ENCODE measurements at regions not wholly inside any gene's neighbourhood (a gene's known extent, or its start where the extent isn't known, plus 50 kb on each side); places are given as distances from the start of the nearest gene placed in this dataset.

GRCh38 chr11:115653926-115654325 is 149.7 kb upstream of the CADM1 start:
- ChIA-PET CTCF (no interaction called here), POLR2A (no interaction called here)
- no peaks in the 10 kb centered on the region for H3K9me3 ChIP-seq
- no peak for TF ChIP-seq TAF1 (IDR thresholded peaks at IDR 0.05; ENCODE audit: borderline replicate concordance, low read depth, low read length)
- TF ChIP-seq ELF1 (IDR thresholded peaks at IDR 0.05), result no peak
- TF ChIP-seq RAD21 (IDR thresholded peaks at IDR 0.05; ENCODE audit: low read length), result no peak
- no peak for TF ChIP-seq EZH2phosphoT487 (IDR thresholded peaks at IDR 0.05; ENCODE audit: borderline replicate concordance, low read depth)
- TF ChIP-seq SMC3 (IDR thresholded peaks at IDR 0.05; ENCODE audit: low read depth, low read length), result no peak
- TF ChIP-seq NFIC (IDR thresholded peaks at IDR 0.05; ENCODE audit: borderline replicate concordance), result no peak
- TF ChIP-seq FOXJ3 (CRISPR knock-in tag; IDR thresholded peaks at IDR 0.05), result no peak
- TF ChIP-seq JUND (IDR thresholded peaks at IDR 0.05), result no peak
- no peak for TF ChIP-seq MAX (IDR thresholded peaks at IDR 0.05; ENCODE audit: low read depth)
- no peak for TF ChIP-seq EP300 (IDR thresholded peaks at IDR 0.05; ENCODE audit: borderline replicate concordance in 1 of 2, low read depth in 1 of 2, low read length in 1 of 2)
- H4K20me1 ChIP-seq (ENCODE audit: insufficient read depth), result no peaks in the 10 kb centered on the region
- no peaks in the 10 kb centered on the region for H3F3A ChIP-seq (replicated peaks; ENCODE audit: insufficient read depth)
- 76% methylated on average over 13 of the region's 13 CpGs for WGBS (ENCODE audit: low lambda C conversion rate)
- no peak overlapping the region for H3K4me2 ChIP-seq
- H3K9ac ChIP-seq, result no peak overlapping the region
- no peak for DNase-seq
- H3K9me2 ChIP-seq, result no peaks in the 10 kb centered on the region
- no peaks in the 10 kb centered on the region for H3K27me3 ChIP-seq (ENCODE audit: insufficient read depth)
- H3K27ac ChIP-seq (ENCODE audit: low read depth in 2 of 2, low read length in 1 of 2), result no peak overlapping the region
- peaks cover 0 to 6% of the 10 kb centered on the region in 2 experiments; a peak in 2 of 4 replicates for H3K4me1 ChIP-seq (ENCODE audit: control insufficient read depth in 1 of 2, insufficient read depth in 2 of 2, low read depth in 1 of 2, low read length in 1 of 2)
- H2AFZ ChIP-seq (ENCODE audit: low read depth), result no peak overlapping the region
- no peaks in the 10 kb centered on the region for H3K36me3 ChIP-seq (replicated peaks in 1 of 2; ENCODE audit: control insufficient read depth in 1 of 2, insufficient read depth in 2 of 2, low read length in 1 of 2)
- H3K4me3 ChIP-seq (ENCODE audit: low read depth in 2 of 2, low read length in 1 of 2), result no peak overlapping the region
- no peaks in the 10 kb centered on the region for H3K79me2 ChIP-seq (ENCODE audit: insufficient read depth)

GRCh38 chr11:115653076-115653475 is 148.9 kb upstream of the CADM1 start:
- POLR2A ChIA-PET, result no interaction called here
- CTCF ChIA-PET, result interaction anchor here (1.2 kb wide), 1 partner anchor 9 kb away, joined by 5 read pairs; no protein-coding TSS in a partner anchor
- H3K9me3 ChIP-seq, result no peaks in the 10 kb centered on the region
- H3K9ac ChIP-seq, result no peak overlapping the region
- no peak overlapping the region for H3K4me3 ChIP-seq (ENCODE audit: low read depth in 2 of 2, low read length in 1 of 2)
- H3K4me1 ChIP-seq (ENCODE audit: control insufficient read depth in 1 of 2, insufficient read depth in 2 of 2, low read depth in 1 of 2, low read length in 1 of 2), result peaks cover 0 to 5% of the 10 kb centered on the region in 2 experiments; a peak in 1 of 4 replicates
- H3F3A ChIP-seq (replicated peaks; ENCODE audit: insufficient read depth), result no peaks in the 10 kb centered on the region
- no peak for DNase-seq
- TF ChIP-seq PBX3 (IDR thresholded peaks at IDR 0.05), result peak; percentile 25; the same call in 1 of the 2 replicates
- no peak for TF ChIP-seq POLR2AphosphoS5 (IDR thresholded peaks at IDR 0.05; ENCODE audit: low read depth, low read length)
- H2AFZ ChIP-seq (ENCODE audit: low read depth), result no peak overlapping the region
- 64% methylated on average over 1 of the region's 1 CpG for WGBS (ENCODE audit: low lambda C conversion rate)
- no peak overlapping the region for H3K4me2 ChIP-seq
- H3K27me3 ChIP-seq (ENCODE audit: insufficient read depth), result no peaks in the 10 kb centered on the region
- H3K9me2 ChIP-seq, result no peaks in the 10 kb centered on the region
- H3K36me3 ChIP-seq (replicated peaks in 1 of 2; ENCODE audit: control insufficient read depth in 1 of 2, insufficient read depth in 2 of 2, low read length in 1 of 2), result no peaks in the 10 kb centered on the region
- no peak overlapping the region for H3K27ac ChIP-seq (ENCODE audit: low read depth in 2 of 2, low read length in 1 of 2)
- H4K20me1 ChIP-seq (ENCODE audit: insufficient read depth), result no peaks in the 10 kb centered on the region
- H3K79me2 ChIP-seq (ENCODE audit: insufficient read depth), result no peaks in the 10 kb centered on the region

- TF ChIP-seq MEF2A (IDR thresholded peaks at IDR 0.05; ENCODE audit: borderline replicate concordance, low read depth), result no peak
- TF ChIP-seq YY1 (IDR thresholded peaks at IDR 0.05; ENCODE audit: low read depth), result no peak
- no peak for TF ChIP-seq PBX3 (IDR thresholded peaks at IDR 0.05)
- TF ChIP-seq SIN3A (IDR thresholded peaks at IDR 0.05; ENCODE audit: borderline replicate concordance, low read depth, low read length), result no peak
- no peak for TF ChIP-seq GABPA (IDR thresholded peaks at IDR 0.05; ENCODE audit: low read depth)
- no peak for TF ChIP-seq ZBTB33 (IDR thresholded peaks at IDR 0.05; ENCODE audit: borderline replicate concordance, low read depth)
Measured at GRCh38 chr11:115652496-115652895, 148.3 kb upstream of the CADM1 start.

More at GRCh38 chr11:115652496-115652895, 148.3 kb upstream of the CADM1 start:
- Histone ChIP-seq H3K36me3 (replicated peaks in 1 of 2; ENCODE audit: control insufficient read depth in 1 of 2, insufficient read depth in 2 of 2, low read length in 1 of 2) (no peaks in the 10 kb centered on the region), H3K9me2 (no peaks in the 10 kb centered on the region), H3K4me1 (ENCODE audit: control insufficient read depth in 1 of 2, insufficient read depth in 2 of 2, low read depth in 1 of 2, low read length in 1 of 2) (peaks cover 0 to 5% of the 10 kb centered on the region in 2 experiments; a peak in 1 of 4 replicates), H3K4me3 (ENCODE audit: low read depth in 2 of 2, low read length in 1 of 2) (no peak overlapping the region), H3K9ac (no peak overlapping the region), H4K20me1 (ENCODE audit: insufficient read depth) (no peaks in the 10 kb centered on the region), H3F3A (replicated peaks; ENCODE audit: insufficient read depth) (no peaks in the 10 kb centered on the region), H3K9me3 (no peaks in the 10 kb centered on the region), H3K27ac (ENCODE audit: low read depth in 2 of 2, low read length in 1 of 2) (no peak overlapping the region), H3K79me2 (ENCODE audit: insufficient read depth) (no peaks in the 10 kb centered on the region), H3K27me3 (ENCODE audit: insufficient read depth) (no peaks in the 10 kb centered on the region), H3K4me2 (no peak overlapping the region), H2AFZ (ENCODE audit: low read depth) (no peak overlapping the region)
- no peak for DNase-seq
- WGBS (ENCODE audit: low lambda C conversion rate), result 71% methylated on average over 8 of the region's 8 CpGs
- POLR2A ChIA-PET, result no interaction called here
- CTCF ChIA-PET, result interaction anchor here (1.1 to 1.2 kb wide), 2 partner anchors 9 to 12 kb away, joined by 3 to 5 read pairs; no protein-coding TSS in a partner anchor

Measured in SK-N-SH (cell line).